IMR-90 (cell line): ENCODE measurements at regions not wholly inside any gene's neighbourhood (a gene's known extent, or its start where the extent isn't known, plus 50 kb on each side); places are given as distances from the start of the nearest gene placed in this dataset.

Experiments used
- ATAC-seq: fragments of 200-7000 bp; cut with Tn5 transposase; 2 replicates; pipeline ENCODE4 v1.9.1; 2020; ENCODE audit warnings: low read depth, mild to moderate bottlenecking, moderate library complexity
- BruUV-seq: library from RNA; stranded (reverse); fragments of 400-500 nt; replicated peaks from 2 replicates; lab custom pipeline; 2021; lab: Mats Ljungman, UMichigan
- CTCF ChIA-PET: fragments of 300-600 bp; formaldehyde crosslinking; extraction: SDS; loops from one replicate; lab custom pipeline; 2021; ENCODE audit warnings: antibody characterized with exemption; lab: Yijun Ruan, JAX
- POLR2A ChIA-PET: fragments of 300-600 bp; sonication (Branson Sonifier 250); formaldehyde crosslinking; loops from one replicate; lab custom pipeline; 2022; ENCODE audit warnings: antibody characterized with exemption; ENCODE audit not compliant: unreplicated experiment; lab: Charles Lee
- DNase-seq: peaks from one replicate; pipeline ENCODE4 v3.0.0; 2013
- H2AFZ ChIP-seq: replicated peaks from 2 replicates; pipeline ENCODE3; 2013; ENCODE audit warnings: low read length, mild to moderate bottlenecking; ENCODE audit not compliant: poor library complexity
- H2AK5ac ChIP-seq: 2 replicates; pipeline ENCODE4 v1.6.1; 2013; ENCODE audit warnings: low read depth, low read length, inconsistent platforms
- H2AK9ac ChIP-seq: replicated peaks from 2 replicates; pipeline ENCODE3; 2013; ENCODE audit warnings: mild to moderate bottlenecking, low read depth, low read length, moderate library complexity; ENCODE audit not compliant: poor library complexity
- H2BK120ac ChIP-seq: 2 replicates; pipeline ENCODE4 v1.6.1; 2013; ENCODE audit warnings: low read depth, low read length, inconsistent platforms
- H2BK15ac ChIP-seq: 3 replicates; pipeline ENCODE4 v1.6.1; 2013; ENCODE audit warnings: low read depth, low read length, inconsistent platforms
- H2BK20ac ChIP-seq: 2 replicates; pipeline ENCODE4 v1.6.1; 2013; ENCODE audit warnings: low read depth, mild to moderate bottlenecking, inconsistent platforms, low read length, moderate library complexity
- H2BK5ac ChIP-seq: 2 replicates; pipeline ENCODE4 v1.6.1; 2013; ENCODE audit warnings: mild to moderate bottlenecking, low read depth, low read length, inconsistent platforms; ENCODE audit not compliant: poor library complexity, severe bottlenecking
- H3K14ac ChIP-seq: replicated peaks from 2 replicates; pipeline ENCODE4 v1.6.1; 2013; ENCODE audit warnings: low read depth, low read length, inconsistent platforms
- H3K18ac ChIP-seq: 2 replicates; pipeline ENCODE4 v1.6.1; 2013; ENCODE audit warnings: low read depth, low read length, control low read depth
- H3K23ac ChIP-seq: 2 replicates; pipeline ENCODE4 v1.6.1; 2013; ENCODE audit warnings: low read depth, low read length, inconsistent platforms
- H3K27ac ChIP-seq: 2 replicates; pipeline ENCODE4 v1.5.1; 2013; ENCODE audit warnings: mild to moderate bottlenecking, control low read depth, low read length; ENCODE audit not compliant: insufficient read depth
- H3K27me3 ChIP-seq: 2 replicates; pipeline ENCODE4 v1.6.1; 2013; ENCODE audit warnings: low read length; ENCODE audit not compliant: control insufficient read depth, insufficient read depth
- H3K36me3 ChIP-seq: 2 replicates; pipeline ENCODE4 v1.6.1; 2013; ENCODE audit warnings: low read length, mixed read lengths; ENCODE audit not compliant: control insufficient read depth, insufficient read depth
- H3K4ac ChIP-seq: 2 replicates; pipeline ENCODE4 v1.6.1; 2013; ENCODE audit warnings: low read depth, low read length, inconsistent platforms
- H3K4me1 ChIP-seq: 2 replicates; pipeline ENCODE4 v1.6.1; 2013; ENCODE audit warnings: low read length, mixed read lengths; ENCODE audit not compliant: control insufficient read depth, insufficient read depth
- H3K4me2 ChIP-seq: 2 replicates; pipeline ENCODE4 v1.6.1; 2013; ENCODE audit warnings: low read depth, mild to moderate bottlenecking, control low read depth, low read length, moderate library complexity
- H3K4me3 ChIP-seq: 2 replicates; pipeline ENCODE4 v1.5.1; 2013; ENCODE audit warnings: low read depth, mild to moderate bottlenecking, control low read depth, low read length, moderate library complexity; ENCODE audit not compliant: insufficient read depth
- H3K56ac ChIP-seq: 2 replicates; pipeline ENCODE4 v1.6.1; 2013; ENCODE audit warnings: low read length, inconsistent platforms; ENCODE audit not compliant: insufficient read depth; ENCODE audit errors: extremely low read depth
- H3K79me1 ChIP-seq, 2 experiments: 2 replicates each; pipeline ENCODE4 v1.6.1; 2013; ENCODE audit warnings: low read length in 2 of 2, inconsistent platforms in 1 of 2, low read depth in 1 of 2
- H3K9ac ChIP-seq: 2 replicates; pipeline ENCODE4 v1.6.1; 2013; ENCODE audit warnings: low read depth, low read length, control low read depth
- H3K9me1 ChIP-seq: 2 replicates; pipeline ENCODE4 v1.6.1; 2013; ENCODE audit warnings: low read length, inconsistent platforms; ENCODE audit not compliant: insufficient read depth
- H3K9me3 ChIP-seq: 2 replicates; pipeline ENCODE4 v1.6.1; 2013; ENCODE audit warnings: low read length; ENCODE audit not compliant: control insufficient read depth, insufficient read depth
- H4K20me1 ChIP-seq: 2 replicates; pipeline ENCODE4 v1.6.1; 2013; ENCODE audit warnings: low read length, inconsistent platforms; ENCODE audit not compliant: insufficient read depth
- H4K5ac ChIP-seq: 2 replicates; pipeline ENCODE4 v1.6.1; 2013; ENCODE audit warnings: mild to moderate bottlenecking, low read depth, low read length, control low read depth
- H4K8ac ChIP-seq, 2 experiments: 2 replicates each; pipeline ENCODE4 v1.6.1; 2013; ENCODE audit warnings: low read depth in 2 of 2, low read length in 2 of 2, control low read depth in 1 of 2, inconsistent platforms in 1 of 2
- H4K91ac ChIP-seq: 2 replicates; pipeline ENCODE4 v1.6.1; 2013; ENCODE audit warnings: low read depth, low read length, inconsistent platforms; ENCODE audit not compliant: insufficient read depth
- BHLHE40 ChIP-seq: fragments of 150-350 bp; IDR thresholded peaks from 2 replicates; pipeline ENCODE4 v1.6.1; 2016; ENCODE audit warnings: mild to moderate bottlenecking, low read depth, low read length
- CEBPB ChIP-seq: IDR thresholded peaks from 2 replicates; pipeline ENCODE4 v1.6.1; 2012; ENCODE audit warnings: low read depth, low read length, improper control_type of control experiment
- CHD1 ChIP-seq: IDR thresholded peaks from 2 replicates; pipeline ENCODE4 v1.6.1; 2012; ENCODE audit warnings: low read depth, low read length, improper control_type of control experiment
- CTCF ChIP-seq: conservative IDR thresholded peaks from 2 replicates; pipeline ENCODE4 v1.5.1; 2012; ENCODE audit warnings: mild to moderate bottlenecking, low read depth, low read length, improper control_type of control experiment
- MAFK ChIP-seq: IDR thresholded peaks from 2 replicates; pipeline ENCODE4 v1.6.1; 2012; ENCODE audit warnings: low read depth, low read length, improper control_type of control experiment
- NFE2L2 ChIP-seq: fragments of 150-350 bp; IDR thresholded peaks from 2 replicates; pipeline ENCODE4 v1.6.1; 2016; ENCODE audit warnings: low read depth, mild to moderate bottlenecking, low read length
- RFX5 ChIP-seq: IDR thresholded peaks from 2 replicates; pipeline ENCODE4 v1.8.0; 2012; ENCODE audit warnings: low read depth, mild to moderate bottlenecking, low read length, moderate library complexity
- WGBS, 2 experiments: methylation state at CpG; one replicate each; pipeline versions ENCODE4 v1.1.5 to v1.1.7; 2013; ENCODE audit warnings: missing lambda C conversion rate in 2 of 2; ENCODE audit not compliant: insufficient read length in 1 of 2; ENCODE audit errors: extremely low coverage in 2 of 2; 5-methylcytosine and 5-hydroxymethylcytosine counted together
- dilution Hi-C: fragments of 300-500 bp; cut with HindIII; formaldehyde crosslinking; loops from one replicate; pipeline ENCODE4 v1.14.3; 2018; ENCODE audit warnings: low sequenced_read_pairs; ENCODE audit not compliant: unreplicated experiment
- in situ Hi-C: fragments of 300-500 bp; cut with MboI; formaldehyde crosslinking; loops from 3 replicates; pipeline ENCODE4 v1.14.3; 2019; ENCODE audit warnings: low sequenced_read_pairs, inconsistent platforms, mixed read lengths
- intact Hi-C: fragments of 100-400 bp; cut with micrococcal nuclease; formaldehyde crosslinking; loops from 2 replicates; pipeline ENCODE4 v1.10.0; 2022

- no peak overlapping the region for H3K27ac ChIP-seq
- no peak overlapping the region for H3K56ac ChIP-seq
- no peaks in the 10 kb centered on the region for H3K4me1 ChIP-seq
- no peak overlapping the region for H2AFZ ChIP-seq
- POLR2A ChIA-PET = no interaction called here
- H2AK5ac ChIP-seq = no peak overlapping the region
- H3K23ac ChIP-seq = no peak overlapping the region
- no peak overlapping the region for H3K14ac ChIP-seq
- no peaks in the 10 kb centered on the region for H4K20me1 ChIP-seq
- dilution Hi-C loops (no loop called here), in situ Hi-C loops (no loop called here), intact Hi-C loops (loop anchor here (10.0 kb wide), 1 partner anchor 55 kb away; no protein-coding TSS in a partner anchor)
- no peaks in the 10 kb centered on the region for H3K79me1 ChIP-seq
- no peak overlapping the region for H4K8ac ChIP-seq
- no peak overlapping the region for H4K5ac ChIP-seq
- no peak overlapping the region for H3K9ac ChIP-seq
- no peak overlapping the region for H3K4me3 ChIP-seq
- 100% methylated on average over 2 of the region's 6 CpGs; no CpG with 5 or more reads in 1 of the 2 experiments for WGBS, 2 experiments
- no peak for DNase-seq
- H3K27me3 ChIP-seq = no peaks in the 10 kb centered on the region
- H2BK120ac ChIP-seq = no peak overlapping the region
- no peak overlapping the region for H2BK20ac ChIP-seq
- no peak overlapping the region for H4K91ac ChIP-seq
- no peak overlapping the region for H3K18ac ChIP-seq
- no peak overlapping the region for H3K4ac ChIP-seq
- H3K36me3 ChIP-seq = no peaks in the 10 kb centered on the region
- BruUV-seq = no TSS peak
- CTCF ChIA-PET = no interaction called here
- H3K4me2 ChIP-seq = no peak overlapping the region
- no peaks in the 10 kb centered on the region for H3K9me1 ChIP-seq
- no peak overlapping the region for H2BK5ac ChIP-seq
- ATAC-seq = no peak
- no peaks in the 10 kb centered on the region for H3K9me3 ChIP-seq
- H2BK15ac ChIP-seq = no peak overlapping the region
- no peak overlapping the region for H2AK9ac ChIP-seq
- TF ChIP-seq CHD1 (no peak), RFX5 (no peak), BHLHE40 (no peak), CEBPB (no peak), CTCF (no peak), MAFK (no peak), NFE2L2 (no peak)
Observed at GRCh38 chr9:14499976-14500375, 186.0 kb upstream of the NFIB start.
